ENCODE measurements at regions not wholly inside any gene's neighbourhood (a gene's known extent, or its start where the extent isn't known, plus 50 kb on each side); places are given as distances from the start of the nearest gene placed in this dataset.

- DNase-seq, result no peak
- Histone ChIP-seq H3K9ac (no peak overlapping the region), H3K36me3 (replicated peaks in 1 of 2; ENCODE audit: control insufficient read depth in 1 of 2, insufficient read depth in 2 of 2, low read length in 1 of 2) (no peaks in the 10 kb centered on the region), H3K27ac (ENCODE audit: low read depth in 2 of 2, low read length in 1 of 2) (no peak overlapping the region), H3K9me3 (no peaks in the 10 kb centered on the region), H3F3A (replicated peaks; ENCODE audit: insufficient read depth) (no peaks in the 10 kb centered on the region), H3K9me2 (no peaks in the 10 kb centered on the region), H3K4me2 (no peak overlapping the region), H3K27me3 (ENCODE audit: insufficient read depth) (no peaks in the 10 kb centered on the region), H3K4me1 (ENCODE audit: control insufficient read depth in 1 of 2, insufficient read depth in 2 of 2, low read depth in 1 of 2, low read length in 1 of 2) (no peaks in the 10 kb centered on the region), H3K79me2 (ENCODE audit: insufficient read depth) (no peaks in the 10 kb centered on the region), H4K20me1 (ENCODE audit: insufficient read depth) (no peaks in the 10 kb centered on the region), H3K4me3 (ENCODE audit: low read depth in 2 of 2, low read length in 1 of 2) (no peak overlapping the region), H2AFZ (ENCODE audit: low read depth) (no peak overlapping the region)
- WGBS (ENCODE audit: low lambda C conversion rate), result 44% methylated on average over 2 of the region's 2 CpGs
- TF ChIP-seq MXI1 (IDR thresholded peaks at IDR 0.05; ENCODE audit: low read depth, low read length), result no peak
- TF ChIP-seq CHD2 (IDR thresholded peaks at IDR 0.05; ENCODE audit: low read length, partially characterized antibody), result no peak
- TF ChIP-seq SMC3 (IDR thresholded peaks at IDR 0.05; ENCODE audit: low read depth, low read length), result no peak
- TF ChIP-seq ZBTB33 (IDR thresholded peaks at IDR 0.05; ENCODE audit: borderline replicate concordance, low read depth), result no peak
- no peak for TF ChIP-seq NFIC (IDR thresholded peaks at IDR 0.05; ENCODE audit: borderline replicate concordance)
- TF ChIP-seq PBX3 (IDR thresholded peaks at IDR 0.05), result no peak
- TF ChIP-seq EZH2phosphoT487 (IDR thresholded peaks at IDR 0.05; ENCODE audit: borderline replicate concordance, low read depth), result no peak
- no peak for TF ChIP-seq RCOR1 (IDR thresholded peaks at IDR 0.05; ENCODE audit: low read length)
- CTCF ChIA-PET, result no interaction called here
- POLR2A ChIA-PET, result no interaction called here
These were observed 164.8 kb downstream of the C11orf87 start for GRCh38 chr11:109586789-109587188.

- Histone ChIP-seq H3F3A (replicated peaks; ENCODE audit: insufficient read depth) (no peaks in the 10 kb centered on the region), H2AFZ (ENCODE audit: low read depth) (no peak overlapping the region), H3K79me2 (ENCODE audit: insufficient read depth) (no peaks in the 10 kb centered on the region), H3K27me3 (ENCODE audit: insufficient read depth) (no peaks in the 10 kb centered on the region; the same call in 1 of the 2 replicates), H3K9ac (no peak overlapping the region), H3K4me2 (no peak overlapping the region), H3K4me1 (ENCODE audit: control insufficient read depth in 1 of 2, insufficient read depth in 2 of 2, low read depth in 1 of 2, low read length in 1 of 2) (no peaks in the 10 kb centered on the region), H4K20me1 (ENCODE audit: insufficient read depth) (no peaks in the 10 kb centered on the region), H3K27ac (ENCODE audit: low read depth in 2 of 2, low read length in 1 of 2) (no peak overlapping the region), H3K9me2 (no peaks in the 10 kb centered on the region), H3K9me3 (no peaks in the 10 kb centered on the region), H3K36me3 (replicated peaks in 1 of 2; ENCODE audit: control insufficient read depth in 1 of 2, insufficient read depth in 2 of 2, low read length in 1 of 2) (no peaks in the 10 kb centered on the region), H3K4me3 (ENCODE audit: low read depth in 2 of 2, low read length in 1 of 2) (no peak overlapping the region)
- DNase-seq, result no peak
- ChIA-PET CTCF (no interaction called here), POLR2A (no interaction called here)
- TF ChIP-seq SIN3A (IDR thresholded peaks at IDR 0.05; ENCODE audit: borderline replicate concordance, low read depth, low read length) (no peak), PBX3 (IDR thresholded peaks at IDR 0.05) (no peak), REST (IDR thresholded peaks at IDR 0.05; ENCODE audit: low read depth, low read length) (no peak), IRF3 (IDR thresholded peaks at IDR 0.05; ENCODE audit: low read depth, low read length) (no peak), MXI1 (IDR thresholded peaks at IDR 0.05; ENCODE audit: low read depth, low read length) (no peak), MAX (IDR thresholded peaks at IDR 0.05; ENCODE audit: low read depth) (no peak), ELF1 (IDR thresholded peaks at IDR 0.05) (no peak), RFX5 (IDR thresholded peaks at IDR 0.05; ENCODE audit: low read length) (no peak)
These were observed 168.8 kb downstream of the C11orf87 start for GRCh38 chr11:109590782-109591181.

All from SK-N-SH (cell line).